GM06990 (cell line): ENCODE measurements at regions not wholly inside any gene's neighbourhood (a gene's known extent, or its start where the extent isn't known, plus 50 kb on each side); places are given as distances from the start of the nearest gene placed in this dataset.

Experiments used
- DNase-seq: peaks from one replicate; pipeline ENCODE4 v3.0.0-alpha.2; 2011; ENCODE audit not compliant: insufficient read length; ENCODE audit errors: extremely low read depth
- H3K27me3 ChIP-seq: replicated peaks from 2 replicates; pipeline ENCODE4 v1.6.0; 2011; ENCODE audit warnings: low read length; ENCODE audit not compliant: control insufficient read depth, insufficient read depth
- H3K36me3 ChIP-seq: 2 replicates; pipeline ENCODE4 v1.5.1; 2011; ENCODE audit warnings: low read length; ENCODE audit not compliant: control insufficient read depth, insufficient read depth
- H3K4me3 ChIP-seq: replicated peaks from 2 replicates; pipeline ENCODE4 v1.5.1; 2011; ENCODE audit warnings: low read depth, mild to moderate bottlenecking, control low read depth, low read length
- TF ChIP-seq, protein P1 (sequence below): IDR thresholded peaks from 2 replicates; pipeline ENCODE4 v1.5.1; 2011; ENCODE audit warnings: low read length, control low read depth, mild to moderate bottlenecking, inconsistent platforms; ENCODE audit not compliant: insufficient read depth, poor library complexity, severe bottlenecking

DNA sequence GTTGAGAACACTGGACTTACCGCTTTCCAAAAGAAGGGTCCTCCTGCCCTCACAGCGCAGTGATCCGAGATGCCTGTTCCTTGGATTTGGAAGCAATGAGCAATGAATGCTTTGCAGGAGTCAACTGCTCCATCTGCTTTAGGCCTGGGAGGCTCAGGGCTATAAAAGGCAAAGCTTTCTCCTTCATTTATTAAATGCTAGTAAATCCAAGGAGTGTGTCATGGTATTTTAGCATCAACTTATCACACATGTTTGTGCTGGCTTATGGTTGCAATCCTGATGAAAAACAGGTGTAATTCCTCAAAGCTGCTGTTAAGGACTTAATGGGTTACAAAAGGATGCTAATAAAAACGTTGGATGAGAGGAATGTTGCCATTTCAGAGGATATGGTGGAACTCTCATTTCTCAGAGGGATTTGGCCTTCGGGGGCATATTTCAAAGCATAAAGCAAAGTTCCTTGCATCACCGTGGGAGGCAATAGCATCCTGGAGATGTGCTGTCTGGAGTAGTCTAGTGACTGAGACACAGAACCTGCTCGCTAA is 158.5 kb upstream of the TPM1 start:
- Histone ChIP-seq H3K36me3 (no peaks in the 10 kb centered on the region), H3K27me3 (peaks cover 1% of the 10 kb centered on the region; the same call in 1 of the 2 replicates), H3K4me3 (no peak overlapping the region)
- TF ChIP-seq, protein P1, sequence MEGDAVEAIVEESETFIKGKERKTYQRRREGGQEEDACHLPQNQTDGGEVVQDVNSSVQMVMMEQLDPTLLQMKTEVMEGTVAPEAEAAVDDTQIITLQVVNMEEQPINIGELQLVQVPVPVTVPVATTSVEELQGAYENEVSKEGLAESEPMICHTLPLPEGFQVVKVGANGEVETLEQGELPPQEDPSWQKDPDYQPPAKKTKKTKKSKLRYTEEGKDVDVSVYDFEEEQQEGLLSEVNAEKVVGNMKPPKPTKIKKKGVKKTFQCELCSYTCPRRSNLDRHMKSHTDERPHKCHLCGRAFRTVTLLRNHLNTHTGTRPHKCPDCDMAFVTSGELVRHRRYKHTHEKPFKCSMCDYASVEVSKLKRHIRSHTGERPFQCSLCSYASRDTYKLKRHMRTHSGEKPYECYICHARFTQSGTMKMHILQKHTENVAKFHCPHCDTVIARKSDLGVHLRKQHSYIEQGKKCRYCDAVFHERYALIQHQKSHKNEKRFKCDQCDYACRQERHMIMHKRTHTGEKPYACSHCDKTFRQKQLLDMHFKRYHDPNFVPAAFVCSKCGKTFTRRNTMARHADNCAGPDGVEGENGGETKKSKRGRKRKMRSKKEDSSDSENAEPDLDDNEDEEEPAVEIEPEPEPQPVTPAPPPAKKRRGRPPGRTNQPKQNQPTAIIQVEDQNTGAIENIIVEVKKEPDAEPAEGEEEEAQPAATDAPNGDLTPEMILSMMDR: no peak
- no peak for DNase-seq

DNA sequence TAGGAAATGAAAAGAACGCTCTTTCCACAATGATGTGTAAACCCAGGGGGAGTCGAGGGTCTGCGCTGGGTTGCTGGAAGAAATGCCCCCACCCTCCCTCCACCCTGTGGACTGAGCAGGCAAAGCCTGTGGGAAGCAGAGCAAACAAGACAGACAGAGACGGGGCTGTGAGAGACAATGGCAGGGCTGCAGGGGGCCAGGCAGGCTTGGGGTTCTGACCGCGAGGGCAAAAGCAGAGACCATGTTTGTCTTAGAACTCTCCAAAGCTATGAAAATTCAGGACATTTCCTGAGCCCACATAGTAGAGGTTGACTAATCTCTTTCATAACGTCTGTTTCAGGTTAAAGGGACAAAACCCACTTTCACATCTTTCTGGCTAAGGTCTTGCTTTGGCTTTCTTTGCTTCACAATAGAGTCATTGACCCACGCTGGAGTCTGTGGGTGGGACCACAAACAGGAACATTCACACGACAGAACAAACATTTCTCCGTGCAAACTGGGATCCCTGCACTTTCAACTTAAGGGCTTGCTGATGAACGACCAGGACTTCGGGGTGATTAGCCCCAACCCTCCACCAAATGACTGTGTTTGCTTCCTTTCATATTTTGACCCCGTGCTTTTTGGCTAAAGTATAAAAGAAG is 156.0 kb upstream of the TPM1 start:
- Histone ChIP-seq H3K4me3 (no peak overlapping the region), H3K36me3 (no peaks in the 10 kb centered on the region), H3K27me3 (peaks cover 1% of the 10 kb centered on the region; the same call in 1 of the 2 replicates)
- TF ChIP-seq, protein P1: no peak
- DNase-seq: no peak

DNA sequence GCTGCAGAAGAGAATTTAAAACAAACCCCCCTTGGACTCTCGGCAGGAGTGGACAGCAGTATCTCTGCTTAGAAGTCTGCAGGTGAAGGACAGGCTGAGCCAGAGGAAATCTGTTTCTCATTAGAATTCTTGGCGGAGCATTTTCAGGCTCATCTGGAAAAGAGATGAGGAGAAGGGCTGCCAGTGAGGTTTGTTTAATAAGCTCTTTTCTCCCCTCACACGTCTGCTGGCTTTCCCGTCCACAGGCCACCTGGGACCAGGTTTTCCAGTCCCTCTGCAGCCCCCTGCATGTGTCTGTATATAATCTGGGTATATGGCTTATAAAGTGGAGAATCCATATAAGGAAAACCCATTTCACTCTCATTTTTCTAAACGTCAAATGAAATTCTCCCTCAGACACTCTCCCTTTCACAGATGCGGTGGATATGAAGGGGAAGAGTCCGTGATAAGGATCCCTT is 155.4 kb upstream of the TPM1 start:
- no peak for DNase-seq
- TF ChIP-seq, protein P1: no peak
- Histone ChIP-seq H3K36me3 (no peaks in the 10 kb centered on the region), H3K4me3 (no peak overlapping the region), H3K27me3 (peaks cover 1% of the 10 kb centered on the region; the same call in 1 of the 2 replicates)

DNA sequence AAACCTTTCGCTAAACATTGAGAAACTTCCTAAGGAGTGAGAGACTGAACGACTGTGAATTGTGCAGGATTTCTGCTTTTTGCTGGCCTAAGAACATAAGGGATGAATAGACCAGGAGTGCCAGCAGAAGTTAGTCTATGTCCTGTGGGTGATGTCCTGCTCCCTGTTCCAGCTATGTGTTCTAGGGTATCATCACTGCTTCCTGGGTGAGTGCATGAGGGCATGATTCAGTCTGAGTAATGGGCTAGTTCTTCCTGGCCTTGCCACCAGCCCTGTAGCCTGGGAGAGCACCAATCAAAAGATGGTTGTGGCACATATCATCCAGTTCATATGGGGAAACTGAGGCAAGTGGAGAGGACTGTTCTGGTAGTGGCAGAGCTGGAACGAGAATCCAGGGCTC is 153.9 kb upstream of the TPM1 start:
- TF ChIP-seq, protein P1: no peak

DNA sequence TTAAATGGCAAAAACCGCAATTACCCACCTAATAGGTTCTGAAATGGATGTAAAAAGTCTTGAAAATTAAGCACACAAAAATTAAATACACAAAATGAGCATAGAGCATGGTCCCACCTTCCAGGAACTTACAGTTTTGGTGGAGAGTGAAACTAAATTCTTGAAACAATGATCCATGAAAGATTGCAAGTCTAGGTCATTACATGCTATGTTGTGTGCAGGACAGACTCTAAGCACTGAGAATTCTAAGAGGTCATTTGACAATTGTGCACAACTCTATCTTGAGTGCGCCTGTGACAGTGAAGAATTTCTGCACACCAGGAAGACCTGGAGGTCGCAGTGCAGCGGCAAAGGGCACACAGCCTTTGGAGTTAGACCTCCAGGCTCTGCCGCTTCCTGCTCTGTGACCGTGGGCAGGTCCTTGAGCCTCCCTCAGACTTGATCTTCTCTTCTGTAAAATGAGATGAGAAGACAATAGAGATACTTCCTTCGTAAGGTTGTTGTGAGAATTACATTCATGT is 153.3 kb upstream of the TPM1 start:
- no peak for DNase-seq
- H3K36me3 ChIP-seq: no peaks in the 10 kb centered on the region
- peaks cover 1% of the 10 kb centered on the region; the same call in 1 of the 2 replicates for H3K27me3 ChIP-seq
- H3K4me3 ChIP-seq: no peak overlapping the region
- TF ChIP-seq, protein P1: no peak

More for the DNA sequence above, 153.9 kb upstream of the TPM1 start:
- H3K4me3 ChIP-seq: no peak overlapping the region
- H3K27me3 ChIP-seq: peaks cover 1% of the 10 kb centered on the region; the same call in 1 of the 2 replicates
- no peaks in the 10 kb centered on the region for H3K36me3 ChIP-seq
- no peak for DNase-seq
